Gastrocnemius medialis (tissue), 4 donors: ENCODE measurements at regions not wholly inside any gene's neighbourhood (a gene's known extent, or its start where the extent isn't known, plus 50 kb on each side); places are given as distances from the start of the nearest gene placed in this dataset.

Source experiments
- ATAC-seq, 2 donors: fragments of 150-250 bp; one replicate each; pipeline ENCODE4 v1.9.1; 2016
- DNase-seq, 2 donors: peaks; one replicate each; pipeline ENCODE4 v3.0.0-alpha.2; 2019
- H3K27ac ChIP-seq, 4 donors: fragments of 200-600 bp; sonication (generic); 1 replicate in 1 of 4; 2 replicates in 3 of 4; pipeline ENCODE4 v1.5.1; 2016 to 2018; ENCODE audit warnings: mild to moderate bottlenecking in 2 of 4, moderate library complexity in 1 of 4
- H3K27me3 ChIP-seq, 3 donors: fragments of 200-600 bp; sonication (generic) in 2 of 3; 1 replicate in 1 of 3; 2 replicates in 2 of 3; pipeline versions ENCODE4 v1.5.1 to v1.6.0; 2016 to 2019; ENCODE audit warnings: mild to moderate bottlenecking in 1 of 3, moderate library complexity in 1 of 3
- H3K36me3 ChIP-seq, 2 donors: fragments of 200-600 bp; sonication (generic) in 1 of 2; one replicate each; pipeline ENCODE4 v1.5.1; 2017 to 2018
- H3K4me1 ChIP-seq, 2 donors: fragments of 200-600 bp; sonication (generic) in 1 of 2; one replicate each; pipeline ENCODE4 v1.5.1; 2016 to 2017; ENCODE audit warnings: mild to moderate bottlenecking in 2 of 2
- H3K4me3 ChIP-seq, 4 donors: fragments of 200-600 bp; sonication (generic) in 3 of 4; 1 replicate in 1 of 4; 2 replicates in 3 of 4; pipeline ENCODE4 v1.5.1; 2016 to 2019; ENCODE audit warnings: mild to moderate bottlenecking in 2 of 4
- H3K9me3 ChIP-seq, 3 donors: fragments of 200-600 bp; sonication (generic) in 2 of 3; 1 replicate in 1 of 3; 2 replicates in 2 of 3; pipeline ENCODE4 v1.5.1; 2016 to 2019
- POLR2A ChIP-seq, 2 donors: fragments of 450-650 bp; IDR thresholded peaks; one replicate each; pipeline ENCODE4 v1.6.1; 2017; ENCODE audit warnings: antibody characterized with exemption in 2 of 2, mild to moderate bottlenecking in 2 of 2, moderate library complexity in 2 of 2
- in situ Hi-C, 4 donors: fragments of 200-750 bp; cut with MboI; loops; one replicate each; pipeline versions ENCODE4 v1.15.0 to v1.8.0; 2017; ENCODE audit warnings: low sequenced_read_pairs in 4 of 4
- intact Hi-C: fragments of 100-400 bp; cut with DNase I; formaldehyde crosslinking; loops from one replicate; pipeline ENCODE4 v1.15.1; 2023; ENCODE audit warnings: low total_unique reads
- TF ChIP-seq, protein P1 (sequence below), 5 experiments: fragments of 450-650 bp in 3 of 5; fragments of 200-600 bp in 2 of 5; sonication (generic) in 2 of 5; IDR thresholded peaks in 4 of 5; conservative IDR thresholded peaks in 1 of 5; 1 replicate in 4 of 5; 2 replicates in 1 of 5; pipeline ENCODE4 v1.5.1; 2016 to 2019; ENCODE audit warnings: antibody characterized with exemption in 5 of 5, mild to moderate bottlenecking in 3 of 5, moderate library complexity in 3 of 5

DNA sequence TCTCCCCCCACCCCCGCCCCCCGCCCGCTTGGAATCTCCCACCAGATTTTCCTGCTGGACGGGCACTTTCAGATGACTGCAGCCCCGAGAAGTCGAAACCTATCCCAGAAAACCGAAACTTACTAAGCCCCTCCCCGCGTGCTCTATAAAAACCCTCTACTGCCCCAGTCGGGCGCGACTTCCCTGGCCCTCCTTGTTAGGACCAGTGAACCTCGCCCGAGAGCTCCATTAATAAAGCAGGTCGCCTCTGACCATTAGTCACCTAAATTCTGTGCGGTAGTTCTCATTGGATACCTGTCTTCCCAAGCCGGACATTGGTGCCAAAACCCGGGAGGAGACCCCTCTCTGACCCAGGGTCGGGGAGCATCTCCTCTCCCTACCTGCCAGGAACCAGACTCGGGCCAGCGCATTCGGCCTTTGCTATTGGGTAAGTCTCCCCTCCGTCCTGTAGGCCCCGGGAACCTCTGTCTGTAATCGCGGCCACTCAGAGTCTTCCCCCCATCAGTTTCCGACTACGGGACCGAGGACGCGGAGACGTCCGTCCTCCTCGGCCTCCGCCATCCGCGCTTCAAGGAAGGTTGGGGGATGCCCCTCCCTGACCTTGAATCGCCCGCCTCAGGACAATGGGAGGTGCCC lies 958.0 kb downstream of the RPA4 start:
- no peak overlapping the region for H3K4me3 ChIP-seq
- no peak overlapping the region for H3K27ac ChIP-seq
- H3K9me3 ChIP-seq: no peaks in the 10 kb centered on the region
- no peaks in the 10 kb centered on the region for H3K27me3 ChIP-seq
- H3K36me3 ChIP-seq: no peaks in the 10 kb centered on the region
- ATAC-seq: no peak
- DNase-seq: no peak
- intact Hi-C loops (no loop called here), in situ Hi-C loops (no loop called here)
- TF ChIP-seq, protein P1, sequence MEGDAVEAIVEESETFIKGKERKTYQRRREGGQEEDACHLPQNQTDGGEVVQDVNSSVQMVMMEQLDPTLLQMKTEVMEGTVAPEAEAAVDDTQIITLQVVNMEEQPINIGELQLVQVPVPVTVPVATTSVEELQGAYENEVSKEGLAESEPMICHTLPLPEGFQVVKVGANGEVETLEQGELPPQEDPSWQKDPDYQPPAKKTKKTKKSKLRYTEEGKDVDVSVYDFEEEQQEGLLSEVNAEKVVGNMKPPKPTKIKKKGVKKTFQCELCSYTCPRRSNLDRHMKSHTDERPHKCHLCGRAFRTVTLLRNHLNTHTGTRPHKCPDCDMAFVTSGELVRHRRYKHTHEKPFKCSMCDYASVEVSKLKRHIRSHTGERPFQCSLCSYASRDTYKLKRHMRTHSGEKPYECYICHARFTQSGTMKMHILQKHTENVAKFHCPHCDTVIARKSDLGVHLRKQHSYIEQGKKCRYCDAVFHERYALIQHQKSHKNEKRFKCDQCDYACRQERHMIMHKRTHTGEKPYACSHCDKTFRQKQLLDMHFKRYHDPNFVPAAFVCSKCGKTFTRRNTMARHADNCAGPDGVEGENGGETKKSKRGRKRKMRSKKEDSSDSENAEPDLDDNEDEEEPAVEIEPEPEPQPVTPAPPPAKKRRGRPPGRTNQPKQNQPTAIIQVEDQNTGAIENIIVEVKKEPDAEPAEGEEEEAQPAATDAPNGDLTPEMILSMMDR (IDR thresholded peaks at IDR 0.05 in 4 of 5, conservative IDR thresholded peaks at IDR 0.05 in 1 of 5): no peak
- no peak for TF ChIP-seq POLR2A (IDR thresholded peaks at IDR 0.05)
- H3K4me1 ChIP-seq: no peaks in the 10 kb centered on the region

DNA sequence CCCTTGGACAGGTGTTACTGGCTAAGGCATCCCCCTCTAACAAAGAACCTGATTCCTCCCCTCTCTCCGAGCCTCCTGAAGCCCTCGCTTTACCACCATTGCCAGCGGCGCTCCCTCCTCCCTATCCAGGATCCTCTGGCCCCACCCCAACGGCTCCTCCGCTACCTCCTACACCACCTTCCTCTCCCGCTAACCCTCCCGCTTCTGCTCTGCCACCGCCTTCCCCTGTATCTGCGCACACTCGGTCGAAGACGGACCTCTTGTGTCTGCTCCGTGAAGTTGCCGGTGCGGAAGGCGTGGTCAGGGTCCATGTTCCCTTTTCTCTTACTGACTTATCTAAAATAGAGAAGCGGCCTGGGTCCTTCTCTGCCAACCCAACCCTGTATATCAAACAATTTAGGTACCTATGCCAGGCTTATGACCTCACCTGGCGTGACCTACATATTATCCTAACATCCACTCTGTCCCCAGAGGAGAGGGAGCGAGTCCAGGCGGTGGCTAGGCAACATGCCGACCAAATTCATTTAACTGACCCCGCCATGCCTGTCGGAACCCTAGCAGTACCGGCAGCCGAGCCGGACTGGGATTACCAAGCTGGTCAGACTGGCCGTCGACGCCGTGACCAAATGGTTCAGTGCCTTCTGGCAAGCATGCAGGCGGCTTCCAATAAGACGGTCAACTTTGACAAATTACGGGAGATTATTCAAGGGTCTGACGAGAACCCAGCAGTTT lies 958.9 kb downstream of the RPA4 start:
- H3K4me3 ChIP-seq: no peak overlapping the region
- DNase-seq (no peak), ATAC-seq (no peak)
- H3K27me3 ChIP-seq: no peaks in the 10 kb centered on the region
- H3K36me3 ChIP-seq: no peaks in the 10 kb centered on the region
- intact Hi-C loops: no loop called here
- H3K27ac ChIP-seq: no peak overlapping the region
- no peaks in the 10 kb centered on the region for H3K9me3 ChIP-seq
- in situ Hi-C loops: no loop called here
- TF ChIP-seq POLR2A (IDR thresholded peaks at IDR 0.05): no peak
- TF ChIP-seq, protein P1 (IDR thresholded peaks at IDR 0.05 in 4 of 5, conservative IDR thresholded peaks at IDR 0.05 in 1 of 5): no peak
- no peaks in the 10 kb centered on the region for H3K4me1 ChIP-seq

DNA sequence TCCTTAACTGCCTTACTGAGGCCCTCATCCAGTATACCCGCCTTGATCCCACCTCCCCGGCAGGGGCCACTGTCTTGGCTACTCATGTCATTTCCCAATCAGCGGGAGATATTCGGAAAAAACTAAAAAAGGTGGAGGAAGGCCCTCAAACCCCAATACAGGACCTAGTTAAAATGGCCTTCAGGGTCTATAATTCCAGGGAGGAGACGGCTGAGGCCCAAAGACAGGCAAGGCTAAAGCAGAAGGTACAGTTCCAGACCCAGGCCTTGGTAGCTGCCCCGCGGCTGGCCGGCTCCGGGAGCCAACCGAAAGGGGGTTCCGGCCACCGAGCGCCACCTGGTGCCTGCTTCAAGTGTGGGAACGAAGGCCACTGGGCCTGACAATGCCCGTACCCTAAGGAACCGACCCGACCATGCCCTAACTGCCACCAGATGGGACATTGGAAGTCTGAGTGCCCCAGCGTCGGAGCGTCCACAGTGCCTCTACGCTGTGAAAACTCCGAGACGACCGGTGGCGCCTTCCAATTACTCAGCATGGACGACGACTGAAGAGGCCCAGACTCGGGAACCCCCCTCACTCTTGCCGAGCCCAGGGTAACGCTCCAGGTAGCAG lies 959.6 kb downstream of the RPA4 start:
- TF ChIP-seq, protein P1 (IDR thresholded peaks at IDR 0.05 in 4 of 5, conservative IDR thresholded peaks at IDR 0.05 in 1 of 5): no peak
- TF ChIP-seq POLR2A (IDR thresholded peaks at IDR 0.05): no peak
- Histone ChIP-seq H3K27me3 (no peaks in the 10 kb centered on the region), H3K4me1 (no peaks in the 10 kb centered on the region), H3K9me3 (no peaks in the 10 kb centered on the region), H3K27ac (no peak overlapping the region), H3K36me3 (no peaks in the 10 kb centered on the region), H3K4me3 (no peak overlapping the region)
- no peak for ATAC-seq
- intact Hi-C loops: no loop called here
- DNase-seq: no peak
- in situ Hi-C loops: no loop called here

DNA sequence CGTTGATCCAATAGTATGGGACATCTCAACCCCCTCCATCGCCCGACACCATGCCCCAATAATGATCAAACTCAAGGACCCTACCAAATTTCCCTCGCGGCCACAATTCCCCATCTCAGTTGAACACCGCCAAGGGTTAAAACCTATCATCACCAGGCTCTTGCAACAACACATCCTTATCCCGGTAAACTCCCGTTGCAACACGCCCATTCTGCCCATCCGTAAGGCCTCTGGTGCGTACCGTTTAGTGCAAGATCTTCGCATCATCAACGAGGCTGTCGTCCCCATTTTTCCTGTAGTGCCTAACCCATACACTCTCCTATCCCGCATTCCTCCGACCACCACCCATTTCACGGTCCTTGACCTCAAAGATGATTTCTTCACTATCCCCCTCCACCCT lies 960.5 kb downstream of the RPA4 start:
- in situ Hi-C loops: no loop called here
- no peak overlapping the region for H3K4me3 ChIP-seq

More for the DNA sequence above, 960.5 kb downstream of the RPA4 start:
- intact Hi-C loops: no loop called here
- no peak for TF ChIP-seq POLR2A (IDR thresholded peaks at IDR 0.05)
- TF ChIP-seq, protein P1 (IDR thresholded peaks at IDR 0.05 in 4 of 5, conservative IDR thresholded peaks at IDR 0.05 in 1 of 5): no peak
- Histone ChIP-seq H3K9me3 (no peaks in the 10 kb centered on the region), H3K27ac (no peak overlapping the region), H3K36me3 (no peaks in the 10 kb centered on the region), H3K4me1 (no peaks in the 10 kb centered on the region), H3K27me3 (no peaks in the 10 kb centered on the region)
- DNase-seq (no peak), ATAC-seq (no peak)
